D721Med (cell line): ENCODE measurements at regions not wholly inside any gene's neighbourhood (a gene's known extent, or its start where the extent isn't known, plus 50 kb on each side); places are given as distances from the start of the nearest gene placed in this dataset.

ENCODE experiments used
- DNase-seq: peaks from one replicate; pipeline ENCODE4 v3.0.0; 2011; ENCODE audit warnings: low spot score; ENCODE audit not compliant: insufficient read length
- FAIRE-seq: peaks from 2 replicates; lab custom pipeline; 2011; peaks lifted over from hg19 to GRCh38; lab: Jason Lieb, UNC
- CTCF ChIP-seq: IDR thresholded peaks from 2 replicates; pipeline ENCODE4 v1.5.1; 2012; ENCODE audit warnings: mild to moderate bottlenecking, control low read depth; ENCODE audit not compliant: insufficient read depth; ENCODE audit errors: missing control alignments

GRCh38 chr4:26044983-26045382, 131.0 kb downstream of the SMIM20 start:
- DNase-seq = no peak
- TF ChIP-seq CTCF = no peak
- no peak for FAIRE-seq

GRCh38 chr4:26047795-26048194, 133.8 kb downstream of the SMIM20 start:
- no peak for TF ChIP-seq CTCF
- DNase-seq (no peak), FAIRE-seq (no peak)

GRCh38 chr4:26048378-26048882, 134.4 kb downstream of the SMIM20 start:
- no peak for TF ChIP-seq CTCF
- DNase-seq (no peak), FAIRE-seq (no peak)

- DNase-seq (no peak), FAIRE-seq (no peak)
- no peak for TF ChIP-seq CTCF
These were observed 134.9 kb downstream of the SMIM20 start for GRCh38 chr4:26048950-26049349.

- no peak for DNase-seq
- FAIRE-seq = no peak
- no peak for TF ChIP-seq CTCF
These were observed 135.4 kb downstream of the SMIM20 start for GRCh38 chr4:26049447-26049846.

- TF ChIP-seq CTCF = no peak
- FAIRE-seq (no peak), DNase-seq (no peak)
These were observed 136.2 kb downstream of the SMIM20 start for GRCh38 chr4:26050212-26050643.

GRCh38 chr4:26050671-26051070, 136.7 kb downstream of the SMIM20 start:
- no peak for FAIRE-seq
- no peak for DNase-seq
- TF ChIP-seq CTCF = no peak
